Activated CD4-positive, alpha-beta T cell treated with anti-CD3 and anti-CD28 coated beads, Interleukin-2, amount 10 ng/mL, durations not matched to agents 24 days and 14 days (primary cell): ENCODE measurements at regions not wholly inside any gene's neighbourhood (a gene's known extent, or its start where the extent isn't known, plus 50 kb on each side); places are given as distances from the start of the nearest gene placed in this dataset.
"Not testable (repeated sequence)": the region's sequence is repeated elsewhere in the genome, so short reads cannot be mapped to it uniquely, and the experiment has no call there.

ENCODE experiments used
- DNase-seq: peaks from one replicate; pipeline ENCODE4 v3.0.0; 2022
- H3K27ac Mint-ChIP-seq: one replicate; pipeline ENCODE4 v1.8.0; 2022; ENCODE audit warnings: mild to moderate bottlenecking, mixed read lengths
- H3K27me3 Mint-ChIP-seq: one replicate; pipeline ENCODE4 v1.8.0; 2022; ENCODE audit warnings: mixed read lengths
- H3K36me3 Mint-ChIP-seq: one replicate; pipeline ENCODE4 v1.8.0; 2022; ENCODE audit warnings: low read depth, mild to moderate bottlenecking, mixed read lengths
- H3K4me1 Mint-ChIP-seq: one replicate; pipeline ENCODE4 v1.8.0; 2021; ENCODE audit warnings: mixed read lengths
- H3K4me3 Mint-ChIP-seq: one replicate; pipeline ENCODE4 v1.8.0; 2022; ENCODE audit warnings: mild to moderate bottlenecking, moderate library complexity, mixed read lengths
- H3K9me3 Mint-ChIP-seq: one replicate; pipeline ENCODE4 v1.8.0; 2021; ENCODE audit warnings: mixed read lengths
- intact Hi-C: fragments of 100-400 bp; cut with micrococcal nuclease; formaldehyde crosslinking; loops from one replicate; pipeline ENCODE4 v1.15.1; 2023

- Mint-ChIP-seq H3K4me1 (no peaks in the 10 kb centered on the region), H3K4me3 (no peak overlapping the region), H3K27ac (no peak overlapping the region), H3K9me3 (peaks cover 3% of the 10 kb centered on the region), H3K27me3 (no peaks in the 10 kb centered on the region), H3K36me3 (no peaks in the 10 kb centered on the region)
- intact Hi-C loops: no loop called here
- DNase-seq: no peak
Observed at GRCh38 chr2:156765450-156765849, 329.3 kb downstream of the GPD2 start.

GRCh38 chr2:156769802-156770201, 333.6 kb downstream of the GPD2 start:
- Mint-ChIP-seq H3K36me3 (no peaks in the 10 kb centered on the region), H3K4me3 (no peak overlapping the region), H3K4me1 (no peaks in the 10 kb centered on the region), H3K27me3 (no peaks in the 10 kb centered on the region), H3K27ac (no peak overlapping the region), H3K9me3 (peaks cover 3% of the 10 kb centered on the region)
- DNase-seq: no peak
- intact Hi-C loops: no loop called here

GRCh38 chr2:156778916-156779315, 342.7 kb downstream of the GPD2 start:
- H3K4me1 Mint-ChIP-seq: no peaks in the 10 kb centered on the region
- H3K27me3 Mint-ChIP-seq: no peaks in the 10 kb centered on the region
- no peak overlapping the region for H3K27ac Mint-ChIP-seq
- H3K36me3 Mint-ChIP-seq: no peaks in the 10 kb centered on the region
- DNase-seq: no peak
- no peaks in the 10 kb centered on the region for H3K9me3 Mint-ChIP-seq
- H3K4me3 Mint-ChIP-seq: no peak overlapping the region
- intact Hi-C loops: no loop called here

DNA sequence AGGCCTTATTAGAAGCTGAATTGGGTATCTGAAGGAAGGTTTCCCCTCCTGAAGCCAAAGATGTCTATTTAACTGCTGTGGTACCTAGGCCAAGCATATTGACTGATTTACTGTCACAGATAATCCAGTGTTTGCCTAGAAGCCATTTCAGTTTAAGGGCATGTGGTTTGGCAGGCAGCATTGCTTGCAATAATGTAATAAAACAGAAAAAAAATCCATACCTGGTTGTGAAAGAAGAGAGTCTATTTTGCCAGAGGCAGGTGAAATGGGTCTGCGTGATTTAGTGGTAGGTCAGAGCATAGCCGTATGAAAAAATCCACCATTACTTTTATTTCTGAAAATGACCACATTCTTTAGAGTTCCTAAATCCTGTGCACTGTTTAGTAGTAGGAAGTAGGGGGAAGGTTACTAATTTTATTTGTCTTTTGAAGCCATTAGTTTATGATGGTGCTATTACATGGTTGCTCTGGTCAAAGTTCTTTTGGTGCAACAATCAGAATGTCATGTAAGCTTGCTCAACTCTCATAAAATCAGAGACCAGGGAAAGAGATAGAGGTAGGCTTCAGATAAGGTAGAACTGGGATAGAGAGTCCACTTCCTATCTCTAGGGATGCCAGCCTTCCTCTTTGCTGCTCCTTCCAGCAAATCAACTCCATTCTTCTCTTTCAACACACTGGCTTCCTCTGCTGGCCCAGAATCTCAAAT, 343.4 kb downstream of the GPD2 start:
- Mint-ChIP-seq H3K4me3 (no peak overlapping the region), H3K4me1 (no peaks in the 10 kb centered on the region), H3K27ac (no peak overlapping the region), H3K9me3 (no peaks in the 10 kb centered on the region), H3K27me3 (no peaks in the 10 kb centered on the region), H3K36me3 (no peaks in the 10 kb centered on the region)
- DNase-seq: no peak
- intact Hi-C loops: no loop called here

GRCh38 chr2:156781677-156782076, 345.5 kb downstream of the GPD2 start:
- H3K27me3 Mint-ChIP-seq, H3K9me3 Mint-ChIP-seq, H3K4me3 Mint-ChIP-seq, DNase-seq, intact Hi-C loops, H3K36me3 Mint-ChIP-seq, H3K27ac Mint-ChIP-seq, H3K4me1 Mint-ChIP-seq: not testable (repeated sequence)

GRCh38 chr2:156784020-156784701, 348.0 kb downstream of the GPD2 start:
- Mint-ChIP-seq H3K27ac (no peak overlapping the region), H3K9me3 (no peaks in the 10 kb centered on the region), H3K36me3 (no peaks in the 10 kb centered on the region), H3K4me1 (no peaks in the 10 kb centered on the region), H3K4me3 (no peak overlapping the region), H3K27me3 (no peaks in the 10 kb centered on the region)
- intact Hi-C loops: no loop called here
- DNase-seq: no peak

DNA sequence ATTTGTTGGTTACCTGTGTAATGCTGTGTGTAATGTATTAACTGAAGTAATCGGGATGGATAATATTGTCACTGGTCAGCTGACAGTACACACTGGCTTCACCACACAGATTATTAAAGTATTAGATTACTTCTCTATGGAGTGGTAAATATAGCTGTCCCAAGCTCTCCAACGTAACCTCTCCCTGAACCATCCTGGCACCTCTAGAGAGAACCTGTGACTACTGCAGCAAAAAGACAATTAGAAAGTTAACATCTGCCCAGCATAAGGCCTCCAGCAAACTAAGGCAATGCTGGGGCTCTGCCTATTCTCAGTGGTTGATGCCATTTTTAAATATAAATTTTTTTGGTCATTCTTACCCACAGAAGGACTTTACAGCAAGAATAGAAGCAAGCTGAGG, 351.3 kb downstream of the GPD2 start:
- Mint-ChIP-seq H3K36me3 (no peaks in the 10 kb centered on the region), H3K27me3 (peaks cover 4% of the 10 kb centered on the region), H3K4me1 (no peaks in the 10 kb centered on the region), H3K27ac (no peak overlapping the region), H3K4me3 (no peak overlapping the region), H3K9me3 (no peaks in the 10 kb centered on the region)
- intact Hi-C loops: no loop called here
- DNase-seq: no peak

GRCh38 chr2:156790343-156791037, 354.3 kb downstream of the GPD2 start:
- H3K36me3 Mint-ChIP-seq: no peaks in the 10 kb centered on the region
- intact Hi-C loops: no loop called here

DNA sequence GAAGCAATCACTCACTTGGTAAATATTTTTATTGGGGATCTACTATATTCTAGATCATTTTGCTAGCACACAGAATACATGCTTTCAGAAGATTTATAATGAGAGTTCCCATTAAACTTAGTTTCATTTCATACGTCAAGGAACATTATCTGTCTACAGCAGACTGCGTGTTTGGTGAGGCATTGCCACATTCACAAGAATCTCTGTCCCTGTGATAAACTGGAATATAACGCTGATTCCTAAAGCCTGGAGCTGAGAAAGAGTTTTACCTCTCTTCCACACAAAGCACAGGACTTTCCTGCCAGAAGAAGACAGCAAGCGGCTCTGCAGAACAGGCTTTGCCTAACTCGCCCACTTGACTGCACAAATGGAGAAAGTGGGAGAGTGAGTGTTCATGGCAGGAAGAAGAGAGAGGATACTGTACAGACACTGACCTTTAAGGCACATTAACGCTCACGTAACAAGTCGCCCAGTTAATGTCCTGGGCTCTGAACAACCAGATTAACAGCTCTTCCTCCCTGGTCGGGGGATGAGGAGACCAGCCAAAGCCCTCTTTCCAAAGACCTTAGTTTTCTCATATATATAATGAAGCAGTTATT, 356.2 kb downstream of the GPD2 start:
- H3K27me3 Mint-ChIP-seq: peaks cover 4% of the 10 kb centered on the region

More at GRCh38 chr2:156790343-156791037, 354.3 kb downstream of the GPD2 start:
- H3K9me3 Mint-ChIP-seq: no peaks in the 10 kb centered on the region
- H3K4me1 Mint-ChIP-seq: no peaks in the 10 kb centered on the region
- H3K27ac Mint-ChIP-seq: no peak overlapping the region
- no peak for DNase-seq
- peaks cover 4% of the 10 kb centered on the region for H3K27me3 Mint-ChIP-seq
- no peak overlapping the region for H3K4me3 Mint-ChIP-seq

DNA sequence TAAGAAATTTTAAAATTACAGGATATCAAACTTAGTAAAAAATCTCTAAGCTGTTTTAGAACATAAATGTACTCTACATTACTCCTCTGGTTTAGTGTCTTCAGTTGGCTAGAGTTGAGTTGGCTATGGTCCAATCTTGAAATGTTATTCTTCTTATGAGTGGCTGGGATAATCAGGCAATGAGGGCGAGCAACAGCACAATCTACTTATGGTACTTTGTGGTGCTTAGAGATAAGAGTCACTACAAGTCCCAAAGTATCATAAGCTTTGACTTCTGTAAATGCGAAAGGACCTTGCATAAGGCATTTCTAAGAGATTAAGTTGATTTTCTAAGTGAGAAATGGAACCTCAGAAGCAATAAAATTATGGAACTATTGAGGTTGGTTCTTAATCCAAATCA, 361.7 kb downstream of the GPD2 start:
- Mint-ChIP-seq H3K9me3 (no peaks in the 10 kb centered on the region), H3K27ac (no peak overlapping the region), H3K36me3 (no peaks in the 10 kb centered on the region), H3K27me3 (peaks cover 1% of the 10 kb centered on the region), H3K4me3 (no peak overlapping the region), H3K4me1 (no peaks in the 10 kb centered on the region)
- DNase-seq: no peak
- intact Hi-C loops: no loop called here

More for the DNA sequence above, 356.2 kb downstream of the GPD2 start:
- H3K4me3 Mint-ChIP-seq: no peak overlapping the region
- intact Hi-C loops: no loop called here
- no peak overlapping the region for H3K27ac Mint-ChIP-seq
- DNase-seq: no peak
- no peaks in the 10 kb centered on the region for H3K36me3 Mint-ChIP-seq
- H3K9me3 Mint-ChIP-seq: no peaks in the 10 kb centered on the region
- no peaks in the 10 kb centered on the region for H3K4me1 Mint-ChIP-seq

GRCh38 chr2:156800065-156800653, 364.0 kb downstream of the GPD2 start:
- H3K27ac Mint-ChIP-seq: no peak overlapping the region
- peaks cover 10% of the 10 kb centered on the region for H3K27me3 Mint-ChIP-seq
- H3K36me3 Mint-ChIP-seq: no peaks in the 10 kb centered on the region
- H3K4me1 Mint-ChIP-seq: peaks cover 3% of the 10 kb centered on the region
- intact Hi-C loops: no loop called here
- DNase-seq: no peak
- H3K4me3 Mint-ChIP-seq: no peak overlapping the region
- no peaks in the 10 kb centered on the region for H3K9me3 Mint-ChIP-seq

DNA sequence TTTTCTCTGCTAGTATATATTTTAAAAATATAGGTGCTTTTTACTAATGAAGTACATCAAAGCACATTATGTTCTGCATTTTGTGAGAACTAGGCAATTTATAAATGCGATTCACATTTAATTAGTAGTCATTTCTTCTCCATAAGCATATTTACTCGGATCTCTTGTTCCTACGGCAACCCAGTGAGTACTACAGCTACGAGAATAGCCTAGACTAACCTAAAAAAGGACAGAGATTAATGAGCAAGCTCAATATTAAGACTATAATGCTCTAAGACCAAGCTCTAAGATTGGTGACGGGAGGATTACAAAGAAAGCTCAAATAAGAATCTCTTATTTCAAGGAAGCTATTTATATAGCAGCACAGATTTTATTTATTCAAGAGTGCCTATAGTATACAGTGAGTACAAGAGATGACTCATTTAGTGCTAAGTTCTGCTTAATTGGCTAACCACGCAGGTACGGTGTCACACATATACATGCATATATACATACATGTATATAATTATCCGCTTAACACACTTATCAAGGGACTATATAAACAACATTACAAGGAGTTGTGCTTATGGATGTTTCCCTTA, 364.7 kb downstream of the GPD2 start:
- Mint-ChIP-seq H3K36me3 (no peaks in the 10 kb centered on the region), H3K27ac (no peak overlapping the region), H3K4me1 (peaks cover 3% of the 10 kb centered on the region), H3K4me3 (no peak overlapping the region), H3K27me3 (peaks cover 10% of the 10 kb centered on the region), H3K9me3 (no peaks in the 10 kb centered on the region)
- intact Hi-C loops: no loop called here
- no peak for DNase-seq

DNA sequence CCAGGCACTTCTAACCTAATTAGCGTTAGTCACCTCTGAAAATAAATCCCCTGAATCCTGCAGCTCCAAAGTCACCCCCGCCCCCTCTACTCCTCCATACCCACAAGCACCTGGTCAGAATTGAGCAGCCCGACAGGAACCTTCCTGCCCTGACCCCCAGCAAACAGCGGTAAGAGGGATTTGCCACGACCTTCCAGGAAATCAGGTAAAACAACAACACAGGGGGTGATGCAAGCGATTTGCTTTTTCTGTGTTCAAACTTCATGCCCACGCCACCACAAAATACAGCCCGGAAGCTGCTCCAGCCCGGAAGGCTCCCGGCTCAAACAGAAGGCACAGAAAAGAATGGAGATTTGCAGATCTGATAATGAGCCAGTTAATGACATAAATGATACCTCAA, 367.1 kb downstream of the GPD2 start:
- no peak for DNase-seq

More for the DNA sequence above, 367.1 kb downstream of the GPD2 start:
- intact Hi-C loops: no loop called here
- Mint-ChIP-seq H3K9me3 (no peaks in the 10 kb centered on the region), H3K4me1 (peaks cover 3% of the 10 kb centered on the region), H3K36me3 (no peaks in the 10 kb centered on the region), H3K27me3 (peaks cover 10% of the 10 kb centered on the region), H3K4me3 (peak overlapping the region; percentile 6), H3K27ac (no peak overlapping the region)
